OCI-LY3 (cell line): ENCODE measurements at regions not wholly inside any gene's neighbourhood (a gene's known extent, or its start where the extent isn't known, plus 50 kb on each side); places are given as distances from the start of the nearest gene placed in this dataset.
"Not testable (repeated sequence)": the region's sequence is repeated elsewhere in the genome, so short reads cannot be mapped to it uniquely, and the experiment has no call there.

Experiments
- CTCF ChIP-seq: fragments of 200-600, 300-600 bp; sonication (generic); IDR thresholded peaks from 2 replicates; pipeline ENCODE4 v1.5.1; 2014; ENCODE audit warnings: antibody characterized with exemption, low read length, low read depth
- EZH2phosphoT487 ChIP-seq: fragments of 200-600 bp; shearing (Covaris generic); IDR thresholded peaks from 2 replicates; pipeline ENCODE4 v1.6.1; 2018; ENCODE audit warnings: antibody characterized with exemption, mixed run types, low read depth

GRCh38 chr10:4221310-4221709 is 436.3 kb upstream of the KLF6 start:
- TF ChIP-seq CTCF, EZH2phosphoT487: not testable (repeated sequence)
